H1 (cell line): ENCODE measurements at regions not wholly inside any gene's neighbourhood (a gene's known extent, or its start where the extent isn't known, plus 50 kb on each side); places are given as distances from the start of the nearest gene placed in this dataset.
"Not testable (repeated sequence)": the region's sequence is repeated elsewhere in the genome, so short reads cannot be mapped to it uniquely, and the experiment has no call there.

ENCODE experiments used
- ATF2 ChIP-seq: IDR thresholded peaks from 2 replicates; pipeline ENCODE4 v1.6.1; 2012; ENCODE audit warnings: low read length, inconsistent platforms
- ATF3 ChIP-seq: IDR thresholded peaks from 2 replicates; pipeline ENCODE4 v1.6.1; 2011; ENCODE audit warnings: low read depth, mild to moderate bottlenecking, low read length; ENCODE audit not compliant: insufficient read depth
- CHD1 ChIP-seq: IDR thresholded peaks from 2 replicates; pipeline ENCODE4 v1.6.1; 2012; ENCODE audit warnings: low read depth, low read length, improper control_type of control experiment
- FOSL1 ChIP-seq: IDR thresholded peaks from 2 replicates; pipeline ENCODE4 v1.6.1; 2011; ENCODE audit warnings: mild to moderate bottlenecking, low read depth, low read length, moderate library complexity; ENCODE audit not compliant: insufficient read depth
- GABPA ChIP-seq: IDR thresholded peaks from 2 replicates; pipeline ENCODE4 v1.6.1; 2011; ENCODE audit warnings: mild to moderate bottlenecking, low read length, moderate library complexity, borderline replicate concordance; ENCODE audit not compliant: insufficient read depth
- GTF2F1 ChIP-seq: IDR thresholded peaks from 2 replicates; pipeline ENCODE4 v1.6.1; 2012; ENCODE audit warnings: low read depth, low read length, improper control_type of control experiment, borderline replicate concordance
- POLR2A ChIP-seq, 2 experiments: IDR thresholded peaks; 1 replicate in 1 of 2; 2 replicates in 1 of 2; pipeline ENCODE4 v1.6.1; 2011; ENCODE audit warnings: low read depth in 2 of 2, low read length in 2 of 2, mild to moderate bottlenecking in 2 of 2; ENCODE audit errors: control extremely low read depth in 1 of 2
- POLR2AphosphoS5 ChIP-seq: IDR thresholded peaks from 2 replicates; pipeline ENCODE4 v1.6.1; 2011; ENCODE audit warnings: low read depth, low read length
- RFX5 ChIP-seq: IDR thresholded peaks from 2 replicates; pipeline ENCODE4 v1.6.1; 2011; ENCODE audit warnings: low read depth, low read length, improper control_type of control experiment, borderline replicate concordance
- SP4 ChIP-seq: IDR thresholded peaks from 2 replicates; pipeline ENCODE4 v1.6.1; 2012; ENCODE audit warnings: low read length, inconsistent platforms
- TF ChIP-seq, protein P1 (sequence below): fragments of 300-600 bp; sonication (generic); IDR thresholded peaks from 2 replicates; pipeline ENCODE4 v1.7.1; 2012; ENCODE audit warnings: low read length, moderate library complexity, mild to moderate bottlenecking, inconsistent platforms; ENCODE audit not compliant: insufficient replicate concordance
- TF ChIP-seq, protein P2 (sequence below), 3 experiments: IDR thresholded peaks; 1 replicate in 2 of 3; 2 replicates in 1 of 3; pipeline versions ENCODE4 v1.5.1 to v1.6.1; 2011; ENCODE audit warnings: low read length in 3 of 3, mild to moderate bottlenecking in 3 of 3, inconsistent platforms in 2 of 3, low read depth in 1 of 3, moderate library complexity in 1 of 3; ENCODE audit not compliant: insufficient read depth in 1 of 3; ENCODE audit errors: control extremely low read depth in 1 of 3

- not testable (repeated sequence) for TF ChIP-seq ATF3; RFX5; CHD1; GTF2F1; POLR2AphosphoS5; SP4; POLR2A (IDR thresholded peaks at IDR 0.05; ENCODE audit: control extremely low read depth in 1 of 2, low read depth in 2 of 2, low read length in 2 of 2); FOSL1; GABPA; ATF2
- TF ChIP-seq, protein P1, sequence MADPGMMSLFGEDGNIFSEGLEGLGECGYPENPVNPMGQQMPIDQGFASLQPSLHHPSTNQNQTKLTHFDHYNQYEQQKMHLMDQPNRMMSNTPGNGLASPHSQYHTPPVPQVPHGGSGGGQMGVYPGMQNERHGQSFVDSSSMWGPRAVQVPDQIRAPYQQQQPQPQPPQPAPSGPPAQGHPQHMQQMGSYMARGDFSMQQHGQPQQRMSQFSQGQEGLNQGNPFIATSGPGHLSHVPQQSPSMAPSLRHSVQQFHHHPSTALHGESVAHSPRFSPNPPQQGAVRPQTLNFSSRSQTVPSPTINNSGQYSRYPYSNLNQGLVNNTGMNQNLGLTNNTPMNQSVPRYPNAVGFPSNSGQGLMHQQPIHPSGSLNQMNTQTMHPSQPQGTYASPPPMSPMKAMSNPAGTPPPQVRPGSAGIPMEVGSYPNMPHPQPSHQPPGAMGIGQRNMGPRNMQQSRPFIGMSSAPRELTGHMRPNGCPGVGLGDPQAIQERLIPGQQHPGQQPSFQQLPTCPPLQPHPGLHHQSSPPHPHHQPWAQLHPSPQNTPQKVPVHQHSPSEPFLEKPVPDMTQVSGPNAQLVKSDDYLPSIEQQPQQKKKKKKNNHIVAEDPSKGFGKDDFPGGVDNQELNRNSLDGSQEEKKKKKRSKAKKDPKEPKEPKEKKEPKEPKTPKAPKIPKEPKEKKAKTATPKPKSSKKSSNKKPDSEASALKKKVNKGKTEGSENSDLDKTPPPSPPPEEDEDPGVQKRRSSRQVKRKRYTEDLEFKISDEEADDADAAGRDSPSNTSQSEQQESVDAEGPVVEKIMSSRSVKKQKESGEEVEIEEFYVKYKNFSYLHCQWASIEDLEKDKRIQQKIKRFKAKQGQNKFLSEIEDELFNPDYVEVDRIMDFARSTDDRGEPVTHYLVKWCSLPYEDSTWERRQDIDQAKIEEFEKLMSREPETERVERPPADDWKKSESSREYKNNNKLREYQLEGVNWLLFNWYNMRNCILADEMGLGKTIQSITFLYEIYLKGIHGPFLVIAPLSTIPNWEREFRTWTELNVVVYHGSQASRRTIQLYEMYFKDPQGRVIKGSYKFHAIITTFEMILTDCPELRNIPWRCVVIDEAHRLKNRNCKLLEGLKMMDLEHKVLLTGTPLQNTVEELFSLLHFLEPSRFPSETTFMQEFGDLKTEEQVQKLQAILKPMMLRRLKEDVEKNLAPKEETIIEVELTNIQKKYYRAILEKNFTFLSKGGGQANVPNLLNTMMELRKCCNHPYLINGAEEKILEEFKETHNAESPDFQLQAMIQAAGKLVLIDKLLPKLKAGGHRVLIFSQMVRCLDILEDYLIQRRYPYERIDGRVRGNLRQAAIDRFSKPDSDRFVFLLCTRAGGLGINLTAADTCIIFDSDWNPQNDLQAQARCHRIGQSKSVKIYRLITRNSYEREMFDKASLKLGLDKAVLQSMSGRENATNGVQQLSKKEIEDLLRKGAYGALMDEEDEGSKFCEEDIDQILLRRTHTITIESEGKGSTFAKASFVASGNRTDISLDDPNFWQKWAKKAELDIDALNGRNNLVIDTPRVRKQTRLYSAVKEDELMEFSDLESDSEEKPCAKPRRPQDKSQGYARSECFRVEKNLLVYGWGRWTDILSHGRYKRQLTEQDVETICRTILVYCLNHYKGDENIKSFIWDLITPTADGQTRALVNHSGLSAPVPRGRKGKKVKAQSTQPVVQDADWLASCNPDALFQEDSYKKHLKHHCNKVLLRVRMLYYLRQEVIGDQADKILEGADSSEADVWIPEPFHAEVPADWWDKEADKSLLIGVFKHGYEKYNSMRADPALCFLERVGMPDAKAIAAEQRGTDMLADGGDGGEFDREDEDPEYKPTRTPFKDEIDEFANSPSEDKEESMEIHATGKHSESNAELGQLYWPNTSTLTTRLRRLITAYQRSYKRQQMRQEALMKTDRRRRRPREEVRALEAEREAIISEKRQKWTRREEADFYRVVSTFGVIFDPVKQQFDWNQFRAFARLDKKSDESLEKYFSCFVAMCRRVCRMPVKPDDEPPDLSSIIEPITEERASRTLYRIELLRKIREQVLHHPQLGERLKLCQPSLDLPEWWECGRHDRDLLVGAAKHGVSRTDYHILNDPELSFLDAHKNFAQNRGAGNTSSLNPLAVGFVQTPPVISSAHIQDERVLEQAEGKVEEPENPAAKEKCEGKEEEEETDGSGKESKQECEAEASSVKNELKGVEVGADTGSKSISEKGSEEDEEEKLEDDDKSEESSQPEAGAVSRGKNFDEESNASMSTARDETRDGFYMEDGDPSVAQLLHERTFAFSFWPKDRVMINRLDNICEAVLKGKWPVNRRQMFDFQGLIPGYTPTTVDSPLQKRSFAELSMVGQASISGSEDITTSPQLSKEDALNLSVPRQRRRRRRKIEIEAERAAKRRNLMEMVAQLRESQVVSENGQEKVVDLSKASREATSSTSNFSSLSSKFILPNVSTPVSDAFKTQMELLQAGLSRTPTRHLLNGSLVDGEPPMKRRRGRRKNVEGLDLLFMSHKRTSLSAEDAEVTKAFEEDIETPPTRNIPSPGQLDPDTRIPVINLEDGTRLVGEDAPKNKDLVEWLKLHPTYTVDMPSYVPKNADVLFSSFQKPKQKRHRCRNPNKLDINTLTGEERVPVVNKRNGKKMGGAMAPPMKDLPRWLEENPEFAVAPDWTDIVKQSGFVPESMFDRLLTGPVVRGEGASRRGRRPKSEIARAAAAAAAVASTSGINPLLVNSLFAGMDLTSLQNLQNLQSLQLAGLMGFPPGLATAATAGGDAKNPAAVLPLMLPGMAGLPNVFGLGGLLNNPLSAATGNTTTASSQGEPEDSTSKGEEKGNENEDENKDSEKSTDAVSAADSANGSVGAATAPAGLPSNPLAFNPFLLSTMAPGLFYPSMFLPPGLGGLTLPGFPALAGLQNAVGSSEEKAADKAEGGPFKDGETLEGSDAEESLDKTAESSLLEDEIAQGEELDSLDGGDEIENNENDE, result not testable (repeated sequence)
- TF ChIP-seq, protein P2, sequence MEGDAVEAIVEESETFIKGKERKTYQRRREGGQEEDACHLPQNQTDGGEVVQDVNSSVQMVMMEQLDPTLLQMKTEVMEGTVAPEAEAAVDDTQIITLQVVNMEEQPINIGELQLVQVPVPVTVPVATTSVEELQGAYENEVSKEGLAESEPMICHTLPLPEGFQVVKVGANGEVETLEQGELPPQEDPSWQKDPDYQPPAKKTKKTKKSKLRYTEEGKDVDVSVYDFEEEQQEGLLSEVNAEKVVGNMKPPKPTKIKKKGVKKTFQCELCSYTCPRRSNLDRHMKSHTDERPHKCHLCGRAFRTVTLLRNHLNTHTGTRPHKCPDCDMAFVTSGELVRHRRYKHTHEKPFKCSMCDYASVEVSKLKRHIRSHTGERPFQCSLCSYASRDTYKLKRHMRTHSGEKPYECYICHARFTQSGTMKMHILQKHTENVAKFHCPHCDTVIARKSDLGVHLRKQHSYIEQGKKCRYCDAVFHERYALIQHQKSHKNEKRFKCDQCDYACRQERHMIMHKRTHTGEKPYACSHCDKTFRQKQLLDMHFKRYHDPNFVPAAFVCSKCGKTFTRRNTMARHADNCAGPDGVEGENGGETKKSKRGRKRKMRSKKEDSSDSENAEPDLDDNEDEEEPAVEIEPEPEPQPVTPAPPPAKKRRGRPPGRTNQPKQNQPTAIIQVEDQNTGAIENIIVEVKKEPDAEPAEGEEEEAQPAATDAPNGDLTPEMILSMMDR (IDR thresholded peaks at IDR 0.05; ENCODE audit: control extremely low read depth in 1 of 3, insufficient read depth in 1 of 3, low read depth in 1 of 3, low read length in 3 of 3), result not testable (repeated sequence)
Observed at GRCh38 chr16:51230035-51230434, 79.0 kb upstream of the SALL1 start.
